ENCODE measurements at regions not wholly inside any gene's neighbourhood (a gene's known extent, or its start where the extent isn't known, plus 50 kb on each side); places are given as distances from the start of the nearest gene placed in this dataset.

DNA sequence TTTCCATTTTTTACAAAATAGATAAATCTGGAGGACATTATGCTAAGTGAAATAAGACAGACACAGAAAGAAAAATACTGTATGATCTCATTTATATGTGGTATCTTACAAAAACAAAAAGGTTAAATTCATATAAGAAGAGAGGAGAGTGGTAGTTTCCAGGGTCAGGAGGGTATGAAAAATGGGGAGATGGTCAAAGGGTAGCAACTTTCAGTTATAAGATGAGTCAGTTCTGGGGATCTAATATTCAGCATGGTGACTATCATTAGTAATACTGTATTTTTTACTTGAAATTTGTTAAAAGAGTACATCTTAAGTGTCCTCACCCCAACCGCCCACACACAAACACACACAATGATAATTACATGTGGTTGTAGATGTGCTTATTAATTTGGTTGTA, 1250.1 kb downstream of the SORCS1 start (continued):
- TF ChIP-seq, protein P1, sequence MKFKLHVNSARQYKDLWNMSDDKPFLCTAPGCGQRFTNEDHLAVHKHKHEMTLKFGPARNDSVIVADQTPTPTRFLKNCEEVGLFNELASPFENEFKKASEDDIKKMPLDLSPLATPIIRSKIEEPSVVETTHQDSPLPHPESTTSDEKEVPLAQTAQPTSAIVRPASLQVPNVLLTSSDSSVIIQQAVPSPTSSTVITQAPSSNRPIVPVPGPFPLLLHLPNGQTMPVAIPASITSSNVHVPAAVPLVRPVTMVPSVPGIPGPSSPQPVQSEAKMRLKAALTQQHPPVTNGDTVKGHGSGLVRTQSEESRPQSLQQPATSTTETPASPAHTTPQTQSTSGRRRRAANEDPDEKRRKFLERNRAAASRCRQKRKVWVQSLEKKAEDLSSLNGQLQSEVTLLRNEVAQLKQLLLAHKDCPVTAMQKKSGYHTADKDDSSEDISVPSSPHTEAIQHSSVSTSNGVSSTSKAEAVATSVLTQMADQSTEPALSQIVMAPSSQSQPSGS (CRISPR knock-in tag; IDR thresholded peaks at IDR 0.05; ENCODE audit: borderline replicate concordance, low read depth) = no peak
- TF ChIP-seq, protein P2, sequence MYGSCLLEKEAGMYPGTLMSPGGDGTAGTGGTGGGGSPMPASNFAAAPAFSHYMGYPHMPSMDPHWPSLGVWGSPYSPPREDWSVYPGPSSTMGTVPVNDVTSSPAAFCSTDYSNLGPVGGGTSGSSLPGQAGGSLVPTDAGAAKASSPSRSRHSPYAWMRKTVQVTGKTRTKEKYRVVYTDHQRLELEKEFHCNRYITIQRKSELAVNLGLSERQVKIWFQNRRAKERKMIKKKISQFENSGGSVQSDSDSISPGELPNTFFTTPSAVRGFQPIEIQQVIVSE (CRISPR knock-in tag; IDR thresholded peaks at IDR 0.05; ENCODE audit: borderline replicate concordance) = no peak

DNA sequence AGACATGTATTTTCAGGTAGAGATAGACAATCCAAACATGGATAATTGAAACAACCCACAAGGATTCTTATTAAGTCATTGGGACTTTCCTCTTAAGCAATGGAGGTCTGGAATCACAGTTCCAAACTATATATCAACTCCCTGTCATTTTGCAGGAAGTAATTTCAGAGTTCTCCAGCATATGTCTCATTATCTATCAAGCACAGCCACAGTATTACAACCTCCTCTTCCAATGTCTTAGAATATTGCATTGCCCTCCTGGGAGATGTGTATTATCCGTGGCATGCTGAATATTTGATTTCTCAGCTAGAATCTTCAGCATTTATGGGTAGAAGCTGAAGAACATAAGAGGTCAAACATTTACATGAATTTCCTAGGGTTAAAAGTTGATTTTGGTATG, 1255.8 kb downstream of the SORCS1 start:
- Mint-ChIP-seq H3K9me3 (no peaks in the 10 kb centered on the region), H3K27me3 (ENCODE audit: low read depth) (no peaks in the 10 kb centered on the region), H3K36me3 (no peaks in the 10 kb centered on the region), H3K27ac (no peak overlapping the region), H3K4me1 (no peaks in the 10 kb centered on the region), H3K4me3 (no peak overlapping the region)
- ATAC-seq (no peak), DNase-seq (ENCODE audit: low spot score) (no peak)
- POLR2A ChIA-PET = no interaction called here
- CTCF ChIA-PET = no interaction called here
- TF ChIP-seq MXD4 (CRISPR knock-in tag; IDR thresholded peaks at IDR 0.05; ENCODE audit: borderline replicate concordance) (no peak), ZNF232 (CRISPR knock-in tag; IDR thresholded peaks at IDR 0.05) (no peak), RORB (CRISPR knock-in tag; IDR thresholded peaks at IDR 0.05) (no peak), JAZF1 (CRISPR knock-in tag; IDR thresholded peaks at IDR 0.05) (no peak), TEAD4 (CRISPR knock-in tag; IDR thresholded peaks at IDR 0.05) (no peak), FOXP1 (CRISPR knock-in tag; IDR thresholded peaks at IDR 0.05; ENCODE audit: borderline replicate concordance) (no peak), CREB1 (CRISPR knock-in tag; IDR thresholded peaks at IDR 0.05) (no peak), TCF7 (CRISPR knock-in tag; IDR thresholded peaks at IDR 0.05; ENCODE audit: low read depth) (no peak), NR3C1 (CRISPR knock-in tag; conservative IDR thresholded peaks at IDR 0.05; ENCODE audit: low read depth) (no peak), ESRRA (CRISPR knock-in tag; IDR thresholded peaks at IDR 0.05; ENCODE audit: borderline replicate concordance) (no peak), ZNF671 (CRISPR knock-in tag; IDR thresholded peaks at IDR 0.05) (no peak)
- TF ChIP-seq, protein P3, sequence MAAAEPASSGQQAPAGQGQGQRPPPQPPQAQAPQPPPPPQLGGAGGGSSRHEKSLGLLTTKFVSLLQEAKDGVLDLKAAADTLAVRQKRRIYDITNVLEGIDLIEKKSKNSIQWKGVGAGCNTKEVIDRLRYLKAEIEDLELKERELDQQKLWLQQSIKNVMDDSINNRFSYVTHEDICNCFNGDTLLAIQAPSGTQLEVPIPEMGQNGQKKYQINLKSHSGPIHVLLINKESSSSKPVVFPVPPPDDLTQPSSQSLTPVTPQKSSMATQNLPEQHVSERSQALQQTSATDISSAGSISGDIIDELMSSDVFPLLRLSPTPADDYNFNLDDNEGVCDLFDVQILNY (CRISPR knock-in tag; IDR thresholded peaks at IDR 0.05) = no peak
- TF ChIP-seq, protein P4, sequence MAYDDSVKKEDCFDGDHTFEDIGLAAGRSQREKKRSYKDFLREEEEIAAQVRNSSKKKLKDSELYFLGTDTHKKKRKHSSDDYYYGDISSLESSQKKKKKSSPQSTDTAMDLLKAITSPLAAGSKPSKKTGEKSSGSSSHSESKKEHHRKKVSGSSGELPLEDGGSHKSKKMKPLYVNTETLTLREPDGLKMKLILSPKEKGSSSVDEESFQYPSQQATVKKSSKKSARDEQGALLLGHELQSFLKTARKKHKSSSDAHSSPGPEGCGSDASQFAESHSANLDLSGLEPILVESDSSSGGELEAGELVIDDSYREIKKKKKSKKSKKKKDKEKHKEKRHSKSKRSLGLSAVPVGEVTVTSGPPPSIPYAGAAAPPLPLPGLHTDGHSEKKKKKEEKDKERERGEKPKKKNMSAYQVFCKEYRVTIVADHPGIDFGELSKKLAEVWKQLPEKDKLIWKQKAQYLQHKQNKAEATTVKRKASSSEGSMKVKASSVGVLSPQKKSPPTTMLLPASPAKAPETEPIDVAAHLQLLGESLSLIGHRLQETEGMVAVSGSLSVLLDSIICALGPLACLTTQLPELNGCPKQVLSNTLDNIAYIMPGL (CRISPR knock-in tag; IDR thresholded peaks at IDR 0.05) = no peak
- TF ChIP-seq, protein P5, sequence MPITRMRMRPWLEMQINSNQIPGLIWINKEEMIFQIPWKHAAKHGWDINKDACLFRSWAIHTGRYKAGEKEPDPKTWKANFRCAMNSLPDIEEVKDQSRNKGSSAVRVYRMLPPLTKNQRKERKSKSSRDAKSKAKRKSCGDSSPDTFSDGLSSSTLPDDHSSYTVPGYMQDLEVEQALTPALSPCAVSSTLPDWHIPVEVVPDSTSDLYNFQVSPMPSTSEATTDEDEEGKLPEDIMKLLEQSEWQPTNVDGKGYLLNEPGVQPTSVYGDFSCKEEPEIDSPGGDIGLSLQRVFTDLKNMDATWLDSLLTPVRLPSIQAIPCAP (CRISPR knock-in tag; IDR thresholded peaks at IDR 0.05) = no peak
- TF ChIP-seq, protein P1 (CRISPR knock-in tag; IDR thresholded peaks at IDR 0.05; ENCODE audit: borderline replicate concordance, low read depth) = no peak
- TF ChIP-seq, protein P6, sequence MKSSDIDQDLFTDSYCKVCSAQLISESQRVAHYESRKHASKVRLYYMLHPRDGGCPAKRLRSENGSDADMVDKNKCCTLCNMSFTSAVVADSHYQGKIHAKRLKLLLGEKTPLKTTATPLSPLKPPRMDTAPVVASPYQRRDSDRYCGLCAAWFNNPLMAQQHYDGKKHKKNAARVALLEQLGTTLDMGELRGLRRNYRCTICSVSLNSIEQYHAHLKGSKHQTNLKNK (CRISPR knock-in tag; IDR thresholded peaks at IDR 0.05) = no peak
- TF ChIP-seq, protein P7, sequence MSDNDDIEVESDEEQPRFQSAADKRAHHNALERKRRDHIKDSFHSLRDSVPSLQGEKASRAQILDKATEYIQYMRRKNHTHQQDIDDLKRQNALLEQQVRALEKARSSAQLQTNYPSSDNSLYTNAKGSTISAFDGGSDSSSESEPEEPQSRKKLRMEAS (CRISPR knock-in tag; IDR thresholded peaks at IDR 0.05) = no peak
- TF ChIP-seq, protein P8, sequence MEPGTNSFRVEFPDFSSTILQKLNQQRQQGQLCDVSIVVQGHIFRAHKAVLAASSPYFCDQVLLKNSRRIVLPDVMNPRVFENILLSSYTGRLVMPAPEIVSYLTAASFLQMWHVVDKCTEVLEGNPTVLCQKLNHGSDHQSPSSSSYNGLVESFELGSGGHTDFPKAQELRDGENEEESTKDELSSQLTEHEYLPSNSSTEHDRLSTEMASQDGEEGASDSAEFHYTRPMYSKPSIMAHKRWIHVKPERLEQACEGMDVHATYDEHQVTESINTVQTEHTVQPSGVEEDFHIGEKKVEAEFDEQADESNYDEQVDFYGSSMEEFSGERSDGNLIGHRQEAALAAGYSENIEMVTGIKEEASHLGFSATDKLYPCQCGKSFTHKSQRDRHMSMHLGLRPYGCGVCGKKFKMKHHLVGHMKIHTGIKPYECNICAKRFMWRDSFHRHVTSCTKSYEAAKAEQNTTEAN (CRISPR knock-in tag; IDR thresholded peaks at IDR 0.05) = no peak
- TF ChIP-seq, protein P9, sequence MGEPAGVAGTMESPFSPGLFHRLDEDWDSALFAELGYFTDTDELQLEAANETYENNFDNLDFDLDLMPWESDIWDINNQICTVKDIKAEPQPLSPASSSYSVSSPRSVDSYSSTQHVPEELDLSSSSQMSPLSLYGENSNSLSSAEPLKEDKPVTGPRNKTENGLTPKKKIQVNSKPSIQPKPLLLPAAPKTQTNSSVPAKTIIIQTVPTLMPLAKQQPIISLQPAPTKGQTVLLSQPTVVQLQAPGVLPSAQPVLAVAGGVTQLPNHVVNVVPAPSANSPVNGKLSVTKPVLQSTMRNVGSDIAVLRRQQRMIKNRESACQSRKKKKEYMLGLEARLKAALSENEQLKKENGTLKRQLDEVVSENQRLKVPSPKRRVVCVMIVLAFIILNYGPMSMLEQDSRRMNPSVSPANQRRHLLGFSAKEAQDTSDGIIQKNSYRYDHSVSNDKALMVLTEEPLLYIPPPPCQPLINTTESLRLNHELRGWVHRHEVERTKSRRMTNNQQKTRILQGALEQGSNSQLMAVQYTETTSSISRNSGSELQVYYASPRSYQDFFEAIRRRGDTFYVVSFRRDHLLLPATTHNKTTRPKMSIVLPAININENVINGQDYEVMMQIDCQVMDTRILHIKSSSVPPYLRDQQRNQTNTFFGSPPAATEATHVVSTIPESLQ (CRISPR knock-in tag; IDR thresholded peaks at IDR 0.05) = no peak
- TF ChIP-seq, protein P10, sequence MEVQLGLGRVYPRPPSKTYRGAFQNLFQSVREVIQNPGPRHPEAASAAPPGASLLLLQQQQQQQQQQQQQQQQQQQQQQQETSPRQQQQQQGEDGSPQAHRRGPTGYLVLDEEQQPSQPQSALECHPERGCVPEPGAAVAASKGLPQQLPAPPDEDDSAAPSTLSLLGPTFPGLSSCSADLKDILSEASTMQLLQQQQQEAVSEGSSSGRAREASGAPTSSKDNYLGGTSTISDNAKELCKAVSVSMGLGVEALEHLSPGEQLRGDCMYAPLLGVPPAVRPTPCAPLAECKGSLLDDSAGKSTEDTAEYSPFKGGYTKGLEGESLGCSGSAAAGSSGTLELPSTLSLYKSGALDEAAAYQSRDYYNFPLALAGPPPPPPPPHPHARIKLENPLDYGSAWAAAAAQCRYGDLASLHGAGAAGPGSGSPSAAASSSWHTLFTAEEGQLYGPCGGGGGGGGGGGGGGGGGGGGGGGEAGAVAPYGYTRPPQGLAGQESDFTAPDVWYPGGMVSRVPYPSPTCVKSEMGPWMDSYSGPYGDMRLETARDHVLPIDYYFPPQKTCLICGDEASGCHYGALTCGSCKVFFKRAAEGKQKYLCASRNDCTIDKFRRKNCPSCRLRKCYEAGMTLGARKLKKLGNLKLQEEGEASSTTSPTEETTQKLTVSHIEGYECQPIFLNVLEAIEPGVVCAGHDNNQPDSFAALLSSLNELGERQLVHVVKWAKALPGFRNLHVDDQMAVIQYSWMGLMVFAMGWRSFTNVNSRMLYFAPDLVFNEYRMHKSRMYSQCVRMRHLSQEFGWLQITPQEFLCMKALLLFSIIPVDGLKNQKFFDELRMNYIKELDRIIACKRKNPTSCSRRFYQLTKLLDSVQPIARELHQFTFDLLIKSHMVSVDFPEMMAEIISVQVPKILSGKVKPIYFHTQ (CRISPR knock-in tag; IDR thresholded peaks at IDR 0.05) = no peak
